H1 (cell line): ENCODE measurements at regions not wholly inside any gene's neighbourhood (a gene's known extent, or its start where the extent isn't known, plus 50 kb on each side); places are given as distances from the start of the nearest gene placed in this dataset.

Source experiments
- CTCF ChIA-PET: fragments of 300-600 bp; sonication (Branson Sonifier 250); formaldehyde crosslinking; loops from one replicate; lab custom pipeline; 2021; ENCODE audit not compliant: partially characterized antibody; lab: Charles Lee
- POLR2A ChIA-PET: fragments of 300-600 bp; sonication (Branson Sonifier 250); formaldehyde crosslinking; loops from one replicate; lab custom pipeline; 2021; ENCODE audit warnings: inconsistent platforms; ENCODE audit not compliant: partially characterized antibody; lab: Charles Lee
- DNase-seq, 2 experiments: peaks; one replicate each; pipeline versions ENCODE4 v3.0.0 to v3.0.0-alpha.2; 2010 to 2022; ENCODE audit warnings: low spot score in 2 of 2, low read depth in 1 of 2, mixed read lengths in 1 of 2
- FAIRE-seq: peaks from 2 replicates; lab custom pipeline; 2011; peaks lifted over from hg19 to GRCh38; lab: Jason Lieb, UNC
- H2AFZ ChIP-seq: 2 replicates; pipeline ENCODE4 v1.8.1; 2012; ENCODE audit warnings: low read length, inconsistent platforms
- H2AK5ac ChIP-seq: 2 replicates; pipeline ENCODE4 v1.6.1; 2013; ENCODE audit warnings: low read depth, low read length
- H2BK120ac ChIP-seq: replicated peaks from 2 replicates; pipeline ENCODE3; 2013; ENCODE audit warnings: low read depth, low read length, inconsistent platforms
- H2BK12ac ChIP-seq: 2 replicates; pipeline ENCODE4 v1.6.1; 2013; ENCODE audit warnings: low read depth, low read length
- H2BK15ac ChIP-seq: 2 replicates; pipeline ENCODE4 v1.6.1; 2013; ENCODE audit warnings: low read length
- H2BK20ac ChIP-seq: 2 replicates; pipeline ENCODE4 v1.6.1; 2013; ENCODE audit warnings: low read length
- H2BK5ac ChIP-seq: 2 replicates; pipeline ENCODE4 v1.6.1; 2013; ENCODE audit warnings: low read depth, low read length
- H3K14ac ChIP-seq: 2 replicates; pipeline ENCODE4 v1.6.1; 2013; ENCODE audit warnings: inconsistent platforms; ENCODE audit not compliant: insufficient read length
- H3K18ac ChIP-seq: 2 replicates; pipeline ENCODE4 v1.6.1; 2013; ENCODE audit warnings: low read length; ENCODE audit errors: extremely low read depth
- H3K23ac ChIP-seq: 2 replicates; pipeline ENCODE4 v1.6.1; 2013; ENCODE audit warnings: inconsistent platforms; ENCODE audit not compliant: insufficient read length
- H3K23me2 ChIP-seq: 2 replicates; pipeline ENCODE4 v1.6.1; 2013; ENCODE audit warnings: low read depth, low read length
- H3K27ac ChIP-seq: 2 replicates; pipeline ENCODE4 v1.6.1; 2011; ENCODE audit warnings: low read depth, low read length, inconsistent platforms
- H3K27me3 ChIP-seq, 4 experiments: replicated peaks in 1 of 4; 1 replicate in 1 of 4; 2 replicates in 3 of 4; pipeline versions ENCODE4 v1.6.1 to v1.8.1; 2011 to 2013; ENCODE audit warnings: low read length in 3 of 4, mild to moderate bottlenecking in 3 of 4, inconsistent platforms in 2 of 4, mixed read lengths in 2 of 4, moderate library complexity in 1 of 4; ENCODE audit not compliant: control insufficient read depth in 3 of 4, insufficient read depth in 3 of 4; ENCODE audit errors: extremely low read depth in 1 of 4
- H3K36me3 ChIP-seq, 4 experiments: 2 replicates each; pipeline versions ENCODE4 v1.6.1 to v1.8.1; 2011 to 2013; ENCODE audit warnings: mild to moderate bottlenecking in 4 of 4, low read length in 3 of 4, moderate library complexity in 2 of 4, control low read depth in 1 of 4, inconsistent platforms in 1 of 4; ENCODE audit not compliant: insufficient read depth in 4 of 4, control insufficient read depth in 2 of 4
- H3K4ac ChIP-seq: replicated peaks from 2 replicates; pipeline ENCODE3; 2013; ENCODE audit warnings: low read length, low read depth, mixed read lengths, inconsistent platforms; ENCODE audit not compliant: insufficient read length
- H3K4me1 ChIP-seq, 4 experiments: replicated peaks in 1 of 4; 1 replicate in 1 of 4; 2 replicates in 3 of 4; pipeline versions ENCODE4 v1.6.1 to v1.8.1; 2011 to 2013; ENCODE audit warnings: low read length in 3 of 4, inconsistent platforms in 2 of 4, mixed read lengths in 1 of 4; ENCODE audit not compliant: insufficient read depth in 4 of 4, control insufficient read depth in 3 of 4
- H3K4me2 ChIP-seq, 2 experiments: 2 replicates each; pipeline versions ENCODE4 v1.6.1 to v1.8.1; 2011 to 2013; ENCODE audit warnings: low read depth in 2 of 2, low read length in 2 of 2, control low read depth in 1 of 2, inconsistent platforms in 1 of 2, mild to moderate bottlenecking in 1 of 2; ENCODE audit not compliant: insufficient read depth in 1 of 2
- H3K4me3 ChIP-seq, 4 experiments: fragments of 200-600, 300-600 bp in 1 of 4; sonication (generic), shearing (Covaris generic), sonication (Bioruptor Twin) in 1 of 4; 2 replicates each; pipeline versions ENCODE4 v1.5.1 to v1.8.1; 2011 to 2016; ENCODE audit warnings: low read length in 4 of 4, low read depth in 3 of 4, control low read depth in 2 of 4, inconsistent platforms in 2 of 4, mild to moderate bottlenecking in 2 of 4, mixed read lengths in 1 of 4, moderate library complexity in 1 of 4; ENCODE audit not compliant: insufficient read depth in 2 of 4; ENCODE audit errors: extremely low read depth in 1 of 4
- H3K56ac ChIP-seq: replicated peaks from 2 replicates; pipeline ENCODE3; 2013; ENCODE audit warnings: low read depth, mild to moderate bottlenecking, mixed read lengths, low read length, inconsistent platforms; ENCODE audit not compliant: insufficient read length
- H3K79me1 ChIP-seq: 2 replicates; pipeline ENCODE4 v1.6.1; 2013; ENCODE audit warnings: low read depth, low read length, control low read depth
- H3K79me2 ChIP-seq, 2 experiments: 2 replicates each; pipeline versions ENCODE4 v1.6.1 to v1.8.1; 2012 to 2013; ENCODE audit warnings: low read length in 2 of 2, mild to moderate bottlenecking in 2 of 2, inconsistent platforms in 1 of 2; ENCODE audit not compliant: insufficient read depth in 2 of 2, control insufficient read depth in 1 of 2
- H3K9ac ChIP-seq, 4 experiments: replicated peaks in 1 of 4; 1 replicate in 1 of 4; 2 replicates in 3 of 4; pipeline versions ENCODE4 v1.6.1 to v1.8.1; 2011 to 2013; ENCODE audit warnings: low read depth in 3 of 4, low read length in 3 of 4, control low read depth in 2 of 4, mild to moderate bottlenecking in 2 of 4, moderate library complexity in 2 of 4, inconsistent platforms in 1 of 4; ENCODE audit errors: extremely low read depth in 1 of 4
- H3K9me3 ChIP-seq, 2 experiments: 2 replicates each; pipeline versions ENCODE4 v1.6.1 to v1.8.1; 2012 to 2013; ENCODE audit warnings: mild to moderate bottlenecking in 2 of 2, moderate library complexity in 2 of 2, control low read depth in 1 of 2, inconsistent platforms in 1 of 2, low read depth in 1 of 2, low read length in 1 of 2, mixed read lengths in 1 of 2; ENCODE audit not compliant: insufficient read depth in 2 of 2
- H4K20me1 ChIP-seq, 2 experiments: replicated peaks in 1 of 2; 2 replicates each; pipeline versions ENCODE3 to v1.8.1; 2011 to 2013; ENCODE audit warnings: inconsistent platforms in 2 of 2, low read length in 2 of 2, mild to moderate bottlenecking in 1 of 2; ENCODE audit not compliant: insufficient read depth in 2 of 2, control insufficient read depth in 1 of 2
- H4K5ac ChIP-seq: 2 replicates; pipeline ENCODE4 v1.6.1; 2013; ENCODE audit warnings: low read length, low read depth, mixed read lengths, inconsistent platforms; ENCODE audit not compliant: insufficient read length
- H4K8ac ChIP-seq: 2 replicates; pipeline ENCODE4 v1.8.0; 2013; ENCODE audit warnings: mild to moderate bottlenecking, moderate library complexity, low read length, inconsistent platforms; ENCODE audit not compliant: insufficient read depth; ENCODE audit errors: extremely low read depth
- H4K91ac ChIP-seq: replicated peaks from 2 replicates; pipeline ENCODE3; 2013; ENCODE audit warnings: low read length, mixed read lengths, inconsistent platforms; ENCODE audit not compliant: insufficient read length
- JUND ChIP-seq: IDR thresholded peaks from 2 replicates; pipeline ENCODE4 v1.6.1; 2011; ENCODE audit warnings: mild to moderate bottlenecking, improper control_type of control experiment, low read length
- POLR2AphosphoS5 ChIP-seq: IDR thresholded peaks from 2 replicates; pipeline ENCODE4 v1.6.1; 2011; ENCODE audit warnings: low read depth, low read length
- SIRT6 ChIP-seq: IDR thresholded peaks from one replicate; pipeline ENCODE4 v1.7.1; 2012; ENCODE audit warnings: low read length, inconsistent platforms
- SP4 ChIP-seq: IDR thresholded peaks from 2 replicates; pipeline ENCODE4 v1.6.1; 2012; ENCODE audit warnings: low read length, inconsistent platforms
- WGBS, 2 experiments: shearing (Covaris generic) in 1 of 2; methylation state at CpG; one replicate each; pipeline versions ENCODE4 v1.1.6 to v1.1.7; 2013 to 2015; ENCODE audit warnings: low lambda C conversion rate in 2 of 2, mixed read lengths in 2 of 2, inconsistent platforms in 1 of 2, low coverage in 1 of 2, missing lambda C conversion rate in 1 of 2; ENCODE audit not compliant: insufficient replicate concordance in 2 of 2, insufficient coverage in 1 of 2, insufficient read length in 1 of 2; ENCODE audit errors: extremely low coverage in 1 of 2, missing lambda C conversion rate in 1 of 2; 5-methylcytosine and 5-hydroxymethylcytosine counted together

GRCh38 chr4:180635281-180635680 lies 1607.9 kb upstream of the TENM3 start:
- H2BK5ac ChIP-seq = no peak overlapping the region
- H2AK5ac ChIP-seq = no peak overlapping the region
- no peak overlapping the region for H3K4me3 ChIP-seq
- H3K23me2 ChIP-seq = no peaks in the 10 kb centered on the region
- no peak overlapping the region for H2BK12ac ChIP-seq
- H4K20me1 ChIP-seq = no peaks in the 10 kb centered on the region
- H3K18ac ChIP-seq = no peak overlapping the region
- no peaks in the 10 kb centered on the region for H3K27me3 ChIP-seq
- POLR2A ChIA-PET = no interaction called here
- no peaks in the 10 kb centered on the region for H3K79me2 ChIP-seq
- no peak overlapping the region for H3K23ac ChIP-seq
- no peaks in the 10 kb centered on the region for H3K9me3 ChIP-seq
- H4K91ac ChIP-seq = no peak overlapping the region
- H3K79me1 ChIP-seq = no peaks in the 10 kb centered on the region
- H3K4ac ChIP-seq = no peak overlapping the region
- DNase-seq = no peak
- H3K4me1 ChIP-seq = peaks cover 0 to 2% (median 0%) of the 10 kb centered on the region in 4 experiments; a peak in 1 of 7 replicates
- CTCF ChIA-PET = interaction anchor here (0.8 to 1.7 kb wide), 3 partner anchors 20 to 185 kb away, joined by 3 to 5 read pairs (median 4); no protein-coding TSS in a partner anchor
- H2BK15ac ChIP-seq = no peak overlapping the region
- H4K5ac ChIP-seq = no peak overlapping the region
- no peak overlapping the region for H2BK120ac ChIP-seq
- H3K14ac ChIP-seq = no peak overlapping the region
- FAIRE-seq = no peak
- no peak overlapping the region for H3K56ac ChIP-seq
- H2AFZ ChIP-seq = no peak overlapping the region
- H2BK20ac ChIP-seq = no peak overlapping the region
- H3K27ac ChIP-seq = no peak overlapping the region
- WGBS, 2 experiments = 91% methylated on average over 8 of the region's 8 CpGs; no CpG with 5 or more reads in 1 of the 2 experiments
- no peak for TF ChIP-seq SIRT6
- TF ChIP-seq JUND = no peak
- no peak for TF ChIP-seq SP4
- no peak for TF ChIP-seq POLR2AphosphoS5
- H3K36me3 ChIP-seq = no peaks in the 10 kb centered on the region
- no peak overlapping the region for H3K9ac ChIP-seq
- H4K8ac ChIP-seq = no peak overlapping the region
- no peak overlapping the region for H3K4me2 ChIP-seq
